ENCODE measurements at regions not wholly inside any gene's neighbourhood (a gene's known extent, or its start where the extent isn't known, plus 50 kb on each side); places are given as distances from the start of the nearest gene placed in this dataset.

- Histone ChIP-seq H3K4me1 (ENCODE audit: insufficient read depth, low read length) (no peaks in the 10 kb centered on the region), H3K4me3 (ENCODE audit: low read length) (no peak overlapping the region), H3K27ac (ENCODE audit: low read depth, low read length) (no peak overlapping the region), H3K9me3 (ENCODE audit: low read length) (no peaks in the 10 kb centered on the region), H3K27me3 (ENCODE audit: insufficient read depth, low read length, poor library complexity, severe bottlenecking) (no peaks in the 10 kb centered on the region), H3K36me3 (ENCODE audit: insufficient read depth, low read length) (no peaks in the 10 kb centered on the region)
- H3K9me3 Mint-ChIP-seq, result peaks cover 0 to 2% (median 0%) of the 10 kb centered on the region in 5 donors
- no peak overlapping the region for H3K27ac Mint-ChIP-seq
- no peaks in the 10 kb centered on the region for H3K4me1 Mint-ChIP-seq
- POLR2A ChIA-PET, result no interaction called here
- CTCF ChIA-PET, result no interaction called here
- no peak overlapping the region for H3K4me3 Mint-ChIP-seq
- H3K36me3 Mint-ChIP-seq, result no peaks in the 10 kb centered on the region
- H3K27me3 Mint-ChIP-seq, result peaks cover 14 to 50% of the 10 kb centered on the region in 2 donors
- DNase-seq, result no peak
These were observed 63.3 kb downstream of the DRD1 start for GRCh38 chr5:175380701-175381100.

GRCh38 chr5:175379867-175380266 is 64.1 kb downstream of the DRD1 start:
- Mint-ChIP-seq H3K27me3 (peaks cover 17 to 59% of the 10 kb centered on the region in 2 donors), H3K27ac (no peak overlapping the region), H3K4me1 (no peaks in the 10 kb centered on the region), H3K4me3 (no peak overlapping the region), H3K36me3 (no peaks in the 10 kb centered on the region), H3K9me3 (peaks cover 0 to 2% (median 0%) of the 10 kb centered on the region in 5 donors)
- Histone ChIP-seq H3K27ac (ENCODE audit: low read depth, low read length) (no peak overlapping the region), H3K27me3 (ENCODE audit: insufficient read depth, low read length, poor library complexity, severe bottlenecking) (no peaks in the 10 kb centered on the region), H3K4me1 (ENCODE audit: insufficient read depth, low read length) (no peaks in the 10 kb centered on the region), H3K4me3 (ENCODE audit: low read length) (no peak overlapping the region), H3K9me3 (ENCODE audit: low read length) (no peaks in the 10 kb centered on the region), H3K36me3 (ENCODE audit: insufficient read depth, low read length) (no peaks in the 10 kb centered on the region)
- POLR2A ChIA-PET, result no interaction called here
- CTCF ChIA-PET, result no interaction called here
- no peak for DNase-seq

- Mint-ChIP-seq H3K36me3 (no peaks in the 10 kb centered on the region), H3K4me1 (no peaks in the 10 kb centered on the region), H3K9me3 (peaks cover 0 to 2% (median 0%) of the 10 kb centered on the region in 5 donors), H3K27me3 (peaks cover 21 to 58% of the 10 kb centered on the region in 2 donors), H3K4me3 (no peak overlapping the region), H3K27ac (no peak overlapping the region)
- H3K36me3 ChIP-seq (ENCODE audit: insufficient read depth, low read length), result no peaks in the 10 kb centered on the region
- no peak overlapping the region for H3K4me3 ChIP-seq (ENCODE audit: low read length)
- no peaks in the 10 kb centered on the region for H3K27me3 ChIP-seq (ENCODE audit: insufficient read depth, low read length, poor library complexity, severe bottlenecking)
- no peaks in the 10 kb centered on the region for H3K4me1 ChIP-seq (ENCODE audit: insufficient read depth, low read length)
- POLR2A ChIA-PET, result no interaction called here
- no peaks in the 10 kb centered on the region for H3K9me3 ChIP-seq (ENCODE audit: low read length)
- CTCF ChIA-PET, result no interaction called here
- no peak for DNase-seq
- H3K27ac ChIP-seq (ENCODE audit: low read depth, low read length), result no peak overlapping the region
These were observed 65.4 kb downstream of the DRD1 start for GRCh38 chr5:175378444-175379028.

GRCh38 chr5:175377816-175378215 is 66.2 kb downstream of the DRD1 start:
- no peaks in the 10 kb centered on the region for H3K4me1 ChIP-seq (ENCODE audit: insufficient read depth, low read length)
- Mint-ChIP-seq H3K27me3 (peaks cover 25 to 59% of the 10 kb centered on the region in 2 donors), H3K9me3 (peaks cover 0 to 2% (median 1%) of the 10 kb centered on the region in 5 donors), H3K4me3 (no peak overlapping the region), H3K36me3 (no peaks in the 10 kb centered on the region), H3K4me1 (no peaks in the 10 kb centered on the region), H3K27ac (peak overlapping the region in 1 of 8 donors; percentile 28)
- no peak overlapping the region for H3K4me3 ChIP-seq (ENCODE audit: low read length)
- no peaks in the 10 kb centered on the region for H3K9me3 ChIP-seq (ENCODE audit: low read length)
- ChIA-PET CTCF (no interaction called here), POLR2A (no interaction called here)
- no peaks in the 10 kb centered on the region for H3K27me3 ChIP-seq (ENCODE audit: insufficient read depth, low read length, poor library complexity, severe bottlenecking)
- no peaks in the 10 kb centered on the region for H3K36me3 ChIP-seq (ENCODE audit: insufficient read depth, low read length)
- no peak overlapping the region for H3K27ac ChIP-seq (ENCODE audit: low read depth, low read length)
- DNase-seq, result no peak

GRCh38 chr5:175374166-175374875 is 69.7 kb downstream of the DRD1 start:
- Histone ChIP-seq H3K36me3 (ENCODE audit: insufficient read depth, low read length) (no peaks in the 10 kb centered on the region), H3K4me1 (ENCODE audit: insufficient read depth, low read length) (no peaks in the 10 kb centered on the region), H3K4me3 (ENCODE audit: low read length) (no peak overlapping the region), H3K27me3 (ENCODE audit: insufficient read depth, low read length, poor library complexity, severe bottlenecking) (no peaks in the 10 kb centered on the region), H3K27ac (ENCODE audit: low read depth, low read length) (no peak overlapping the region), H3K9me3 (ENCODE audit: low read length) (no peaks in the 10 kb centered on the region)
- ChIA-PET CTCF (no interaction called here), POLR2A (no interaction called here)
- Mint-ChIP-seq H3K4me1 (no peaks in the 10 kb centered on the region), H3K36me3 (no peaks in the 10 kb centered on the region), H3K27me3 (peaks cover 22 to 57% of the 10 kb centered on the region in 2 donors), H3K27ac (no peak overlapping the region), H3K4me3 (no peak overlapping the region), H3K9me3 (peaks cover 0 to 2% (median 1%) of the 10 kb centered on the region in 5 donors)
- DNase-seq, result no peak

GRCh38 chr5:175365866-175366265 is 78.1 kb downstream of the DRD1 start:
- Histone ChIP-seq H3K9me3 (ENCODE audit: low read length) (no peaks in the 10 kb centered on the region), H3K27me3 (ENCODE audit: insufficient read depth, low read length, poor library complexity, severe bottlenecking) (no peaks in the 10 kb centered on the region), H3K4me1 (ENCODE audit: insufficient read depth, low read length) (no peaks in the 10 kb centered on the region), H3K27ac (ENCODE audit: low read depth, low read length) (no peak overlapping the region), H3K4me3 (ENCODE audit: low read length) (no peak overlapping the region), H3K36me3 (ENCODE audit: insufficient read depth, low read length) (no peaks in the 10 kb centered on the region)
- Mint-ChIP-seq H3K27me3 (peaks cover 11 to 54% of the 10 kb centered on the region in 2 donors), H3K4me3 (no peak overlapping the region), H3K27ac (no peak overlapping the region), H3K4me1 (no peaks in the 10 kb centered on the region), H3K36me3 (no peaks in the 10 kb centered on the region), H3K9me3 (no peaks in the 10 kb centered on the region)
- no peak for DNase-seq
- POLR2A ChIA-PET, result no interaction called here
- CTCF ChIA-PET, result no interaction called here

GRCh38 chr5:175363300-175363699 is 80.7 kb downstream of the DRD1 start:
- Histone ChIP-seq H3K27ac (ENCODE audit: low read depth, low read length) (no peak overlapping the region), H3K4me1 (ENCODE audit: insufficient read depth, low read length) (no peaks in the 10 kb centered on the region), H3K4me3 (ENCODE audit: low read length) (no peak overlapping the region), H3K9me3 (ENCODE audit: low read length) (no peaks in the 10 kb centered on the region), H3K36me3 (ENCODE audit: insufficient read depth, low read length) (no peaks in the 10 kb centered on the region), H3K27me3 (ENCODE audit: insufficient read depth, low read length, poor library complexity, severe bottlenecking) (no peaks in the 10 kb centered on the region)
- H3K9me3 Mint-ChIP-seq, result no peaks in the 10 kb centered on the region
- no peaks in the 10 kb centered on the region for H3K4me1 Mint-ChIP-seq
- H3K27ac Mint-ChIP-seq, result no peak overlapping the region
- POLR2A ChIA-PET, result no interaction called here
- CTCF ChIA-PET, result no interaction called here
- DNase-seq, result no peak
- no peaks in the 10 kb centered on the region for H3K36me3 Mint-ChIP-seq
- H3K27me3 Mint-ChIP-seq, result peaks cover 9 to 47% of the 10 kb centered on the region in 2 donors
- H3K4me3 Mint-ChIP-seq, result no peak overlapping the region

- Mint-ChIP-seq H3K27me3 (peaks cover 4 to 32% of the 10 kb centered on the region in 2 donors), H3K4me3 (no peak overlapping the region), H3K9me3 (no peaks in the 10 kb centered on the region), H3K36me3 (no peaks in the 10 kb centered on the region), H3K4me1 (no peaks in the 10 kb centered on the region), H3K27ac (no peak overlapping the region)
- POLR2A ChIA-PET, result no interaction called here
- Histone ChIP-seq H3K9me3 (ENCODE audit: low read length) (no peaks in the 10 kb centered on the region), H3K27ac (ENCODE audit: low read depth, low read length) (no peak overlapping the region), H3K4me3 (ENCODE audit: low read length) (no peak overlapping the region), H3K4me1 (ENCODE audit: insufficient read depth, low read length) (no peaks in the 10 kb centered on the region), H3K27me3 (ENCODE audit: insufficient read depth, low read length, poor library complexity, severe bottlenecking) (no peaks in the 10 kb centered on the region), H3K36me3 (ENCODE audit: insufficient read depth, low read length) (no peaks in the 10 kb centered on the region)
- CTCF ChIA-PET, result no interaction called here
- no peak for DNase-seq
These were observed 86.0 kb downstream of the DRD1 start for GRCh38 chr5:175357995-175358394.
